ENCODE measurements at regions not wholly inside any gene's neighbourhood (a gene's known extent, or its start where the extent isn't known, plus 50 kb on each side); places are given as distances from the start of the nearest gene placed in this dataset.

DNA sequence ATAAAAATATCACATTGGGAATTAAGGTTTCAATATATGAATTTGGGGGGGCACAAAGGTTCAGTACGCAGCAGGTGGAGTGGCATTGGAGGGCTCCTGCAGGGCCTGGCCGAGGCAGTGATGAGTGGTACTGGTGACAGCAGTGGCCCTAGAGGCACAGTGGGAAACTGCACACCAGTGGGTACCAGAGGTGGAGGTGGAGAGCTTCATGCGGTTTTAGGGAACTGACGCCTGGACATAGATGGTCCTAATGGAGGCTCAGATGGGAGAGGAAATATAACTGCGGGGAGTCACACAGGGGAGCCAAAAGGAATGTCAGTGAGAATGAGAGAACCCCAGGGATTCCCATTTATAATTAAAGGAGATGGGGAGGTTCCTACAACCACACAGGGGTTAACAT lies 156.2 kb downstream of the COG6 start:
- TF ChIP-seq, protein P1, sequence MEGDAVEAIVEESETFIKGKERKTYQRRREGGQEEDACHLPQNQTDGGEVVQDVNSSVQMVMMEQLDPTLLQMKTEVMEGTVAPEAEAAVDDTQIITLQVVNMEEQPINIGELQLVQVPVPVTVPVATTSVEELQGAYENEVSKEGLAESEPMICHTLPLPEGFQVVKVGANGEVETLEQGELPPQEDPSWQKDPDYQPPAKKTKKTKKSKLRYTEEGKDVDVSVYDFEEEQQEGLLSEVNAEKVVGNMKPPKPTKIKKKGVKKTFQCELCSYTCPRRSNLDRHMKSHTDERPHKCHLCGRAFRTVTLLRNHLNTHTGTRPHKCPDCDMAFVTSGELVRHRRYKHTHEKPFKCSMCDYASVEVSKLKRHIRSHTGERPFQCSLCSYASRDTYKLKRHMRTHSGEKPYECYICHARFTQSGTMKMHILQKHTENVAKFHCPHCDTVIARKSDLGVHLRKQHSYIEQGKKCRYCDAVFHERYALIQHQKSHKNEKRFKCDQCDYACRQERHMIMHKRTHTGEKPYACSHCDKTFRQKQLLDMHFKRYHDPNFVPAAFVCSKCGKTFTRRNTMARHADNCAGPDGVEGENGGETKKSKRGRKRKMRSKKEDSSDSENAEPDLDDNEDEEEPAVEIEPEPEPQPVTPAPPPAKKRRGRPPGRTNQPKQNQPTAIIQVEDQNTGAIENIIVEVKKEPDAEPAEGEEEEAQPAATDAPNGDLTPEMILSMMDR (IDR thresholded peaks at IDR 0.05; ENCODE audit: insufficient read depth, low read length, poor library complexity, severe bottlenecking), result no peak
- no peak for TF ChIP-seq EZH2phosphoT487 (conservative IDR thresholded peaks at IDR 0.05; ENCODE audit: low read length)

Data from SU-DHL-6 (cell line).